DOHH2 (cell line): ENCODE measurements at regions not wholly inside any gene's neighbourhood (a gene's known extent, or its start where the extent isn't known, plus 50 kb on each side); places are given as distances from the start of the nearest gene placed in this dataset.

Experiments
- EZH2phosphoT487 ChIP-seq: fragments of 200-600 bp; sonication (generic); IDR thresholded peaks from 2 replicates; pipeline ENCODE4 v1.6.1; 2017; ENCODE audit warnings: borderline replicate concordance, mild to moderate bottlenecking, antibody characterized with exemption, low read length, moderate library complexity, mixed read lengths
- TF ChIP-seq, protein P1 (sequence below): fragments of 200-600 bp; sonication (generic); IDR thresholded peaks from one replicate; pipeline ENCODE4 v1.5.1; 2014; ENCODE audit warnings: antibody characterized with exemption, mild to moderate bottlenecking, low read depth, low read length; ENCODE audit not compliant: poor library complexity, severe bottlenecking

DNA sequence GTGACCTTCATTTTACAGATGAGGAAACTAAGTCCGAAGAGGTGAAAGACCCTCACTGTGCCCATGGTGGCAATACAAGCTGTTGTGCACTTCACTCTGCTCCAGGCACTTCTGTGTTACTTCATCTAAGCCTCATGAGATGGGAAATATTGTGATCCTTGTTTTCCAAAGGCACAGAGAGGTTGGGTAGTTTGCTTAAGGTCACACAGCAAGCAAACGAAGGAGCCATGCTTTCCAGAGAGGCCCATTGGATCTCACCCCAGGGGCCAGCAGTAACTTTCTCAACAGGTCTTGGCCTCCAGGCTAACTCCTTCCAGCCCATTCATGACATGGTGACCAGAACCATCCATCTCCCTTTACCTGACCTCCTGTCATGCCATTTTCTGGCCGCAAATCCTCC lies 332.8 kb downstream of the MN1 start:
- TF ChIP-seq, protein P1, sequence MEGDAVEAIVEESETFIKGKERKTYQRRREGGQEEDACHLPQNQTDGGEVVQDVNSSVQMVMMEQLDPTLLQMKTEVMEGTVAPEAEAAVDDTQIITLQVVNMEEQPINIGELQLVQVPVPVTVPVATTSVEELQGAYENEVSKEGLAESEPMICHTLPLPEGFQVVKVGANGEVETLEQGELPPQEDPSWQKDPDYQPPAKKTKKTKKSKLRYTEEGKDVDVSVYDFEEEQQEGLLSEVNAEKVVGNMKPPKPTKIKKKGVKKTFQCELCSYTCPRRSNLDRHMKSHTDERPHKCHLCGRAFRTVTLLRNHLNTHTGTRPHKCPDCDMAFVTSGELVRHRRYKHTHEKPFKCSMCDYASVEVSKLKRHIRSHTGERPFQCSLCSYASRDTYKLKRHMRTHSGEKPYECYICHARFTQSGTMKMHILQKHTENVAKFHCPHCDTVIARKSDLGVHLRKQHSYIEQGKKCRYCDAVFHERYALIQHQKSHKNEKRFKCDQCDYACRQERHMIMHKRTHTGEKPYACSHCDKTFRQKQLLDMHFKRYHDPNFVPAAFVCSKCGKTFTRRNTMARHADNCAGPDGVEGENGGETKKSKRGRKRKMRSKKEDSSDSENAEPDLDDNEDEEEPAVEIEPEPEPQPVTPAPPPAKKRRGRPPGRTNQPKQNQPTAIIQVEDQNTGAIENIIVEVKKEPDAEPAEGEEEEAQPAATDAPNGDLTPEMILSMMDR: no peak
- no peak for TF ChIP-seq EZH2phosphoT487
